ENCODE measurements at regions not wholly inside any gene's neighbourhood (a gene's known extent, or its start where the extent isn't known, plus 50 kb on each side); places are given as distances from the start of the nearest gene placed in this dataset.

DNA sequence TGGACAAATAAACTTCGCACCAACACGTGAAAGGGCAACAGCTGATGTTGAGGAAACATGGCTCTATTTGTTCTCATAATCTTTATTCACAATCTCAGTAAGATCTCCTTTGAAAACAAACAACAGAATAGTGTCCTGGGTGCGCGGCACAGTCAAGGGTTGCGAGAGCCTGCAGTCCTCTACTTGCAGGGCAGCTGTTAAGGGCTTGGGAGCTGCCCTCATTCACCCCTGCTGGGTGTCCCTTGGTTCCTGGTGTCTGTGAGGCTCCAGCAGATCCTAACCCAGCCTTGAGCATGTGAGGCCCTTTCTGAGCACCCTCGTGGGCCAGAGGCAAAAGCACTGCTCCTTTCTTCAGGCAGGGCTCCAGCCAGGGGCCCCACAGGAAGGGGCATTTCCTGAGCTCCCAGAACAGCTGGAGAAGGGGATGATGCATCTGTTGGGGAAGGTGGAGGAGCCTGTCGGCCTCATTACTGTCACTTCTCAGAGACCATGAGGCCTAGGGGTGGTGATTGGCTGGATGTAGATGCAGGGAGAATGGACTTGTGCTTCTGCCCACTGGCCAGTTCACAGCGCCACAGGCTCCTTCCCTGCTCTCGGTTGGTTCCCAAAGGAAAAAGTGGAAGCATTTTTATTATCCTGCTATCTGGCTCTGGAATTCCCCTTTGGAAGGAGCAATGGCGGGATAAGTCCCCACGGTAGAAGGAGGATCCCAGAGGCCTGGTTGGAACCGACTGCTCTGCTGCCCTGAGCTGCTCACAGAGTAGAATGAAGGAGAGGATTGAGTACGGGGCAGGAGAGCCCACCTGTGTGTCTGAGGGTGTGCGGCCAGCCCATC, 51.9 kb upstream of the KLF13 start:
- peak; percentile 54 for DNase-seq (ENCODE audit: low spot score)

DNA sequence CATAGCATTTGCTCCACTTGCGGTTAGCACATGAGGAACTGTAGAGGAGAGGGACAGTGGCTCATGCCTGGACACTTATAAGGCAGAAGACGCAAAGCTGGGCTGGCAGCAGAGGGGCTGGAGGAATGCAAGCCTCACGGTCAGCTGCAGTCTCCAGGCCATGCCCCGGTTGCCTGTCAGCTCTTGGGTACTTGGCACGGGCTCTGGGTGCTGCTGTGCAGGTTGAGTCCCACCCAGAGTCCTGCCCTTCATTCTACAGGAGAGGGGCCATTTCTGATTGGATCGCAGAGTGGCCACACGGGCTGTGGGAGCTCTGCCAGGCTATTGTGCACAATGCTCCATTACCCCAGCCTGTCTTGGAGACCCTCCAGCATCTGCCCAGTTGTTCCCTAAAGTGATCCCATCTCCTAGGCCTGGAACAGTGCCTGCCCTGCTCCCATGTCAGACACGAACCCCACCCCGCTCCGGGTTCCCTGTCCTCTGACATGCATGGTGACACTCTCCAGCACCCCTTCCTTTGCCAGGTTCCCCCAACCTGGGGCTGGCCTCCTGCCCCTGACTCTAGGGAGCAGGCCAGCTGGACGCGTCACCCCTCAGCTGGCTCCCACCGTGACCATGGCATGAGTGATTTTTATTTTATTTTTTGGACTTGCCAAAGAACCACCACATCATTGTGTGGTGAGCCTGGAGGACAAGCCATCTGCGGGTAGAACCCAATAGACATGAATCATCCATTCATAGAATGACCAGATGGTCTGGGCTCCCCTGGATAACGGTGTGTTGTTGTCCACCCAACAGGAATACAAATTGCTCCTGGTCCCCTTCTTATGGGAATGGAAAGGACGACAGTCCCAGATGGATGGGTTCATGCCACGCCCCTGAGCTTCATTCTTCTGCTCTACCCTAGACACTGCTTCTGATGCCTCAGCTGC, 51.0 kb upstream of the KLF13 start:
- DNase-seq (ENCODE audit: low spot score), result no peak

DNA sequence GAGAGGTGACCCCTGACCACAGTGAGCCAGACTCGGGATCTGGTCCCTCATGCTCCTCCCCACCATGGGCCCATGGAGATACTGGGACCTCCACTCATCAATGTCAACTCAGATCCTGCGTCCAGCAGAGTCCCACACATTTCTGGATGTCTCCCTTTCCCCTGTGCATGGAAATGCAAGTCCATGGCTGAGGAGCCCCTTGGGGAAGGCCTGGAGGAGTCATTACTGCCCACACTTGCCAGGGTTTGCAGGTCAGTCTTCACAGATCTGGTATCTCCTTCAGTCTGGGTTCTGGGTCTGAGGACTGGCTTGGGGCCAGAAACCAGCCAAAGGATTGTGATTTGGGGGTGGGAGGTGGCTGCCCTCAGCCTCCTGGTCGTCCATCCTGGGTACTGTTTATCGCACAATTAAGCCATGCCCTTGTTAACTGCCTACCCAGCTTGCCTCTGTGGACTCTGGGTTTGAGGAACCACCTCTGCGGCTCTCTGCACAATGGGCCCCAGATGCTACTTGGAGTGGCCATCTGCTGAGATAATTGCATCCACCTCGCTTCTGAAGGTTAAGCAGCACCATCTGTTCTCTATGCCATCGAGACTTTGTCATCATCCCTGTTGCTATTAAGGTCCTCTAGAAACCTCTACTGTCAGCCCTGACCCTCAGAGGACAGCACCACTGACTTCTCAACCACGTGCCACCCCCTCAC, 49.9 kb upstream of the KLF13 start:
- DNase-seq (ENCODE audit: low spot score), result no peak
